Mucosa of rectum (tissue), 2 donors: ENCODE measurements at regions not wholly inside any gene's neighbourhood (a gene's known extent, or its start where the extent isn't known, plus 50 kb on each side); places are given as distances from the start of the nearest gene placed in this dataset.

Source experiments
- H3K27ac ChIP-seq, 2 donors: one replicate each; pipeline ENCODE4 v1.7.0; 2013; ENCODE audit warnings: inconsistent platforms in 2 of 2, low read depth in 2 of 2, low read length in 2 of 2
- H3K27me3 ChIP-seq, 2 donors: one replicate each; pipeline ENCODE4 v1.7.0; 2013; ENCODE audit warnings: low read length in 2 of 2; ENCODE audit not compliant: control insufficient read depth in 2 of 2, insufficient read depth in 2 of 2
- H3K36me3 ChIP-seq, 2 donors: one replicate each; pipeline ENCODE4 v1.7.0; 2013; ENCODE audit warnings: low read length in 2 of 2; ENCODE audit not compliant: control insufficient read depth in 2 of 2, insufficient read depth in 2 of 2
- H3K4me1 ChIP-seq, 2 donors: one replicate each; pipeline ENCODE4 v1.7.0; 2013; ENCODE audit warnings: low read length in 2 of 2, mild to moderate bottlenecking in 1 of 2; ENCODE audit not compliant: control insufficient read depth in 2 of 2, insufficient read depth in 2 of 2
- H3K4me3 ChIP-seq, 2 donors: one replicate each; pipeline ENCODE4 v1.7.0; 2013; ENCODE audit warnings: low read length in 2 of 2
- H3K9ac ChIP-seq, 2 donors: one replicate each; pipeline ENCODE4 v1.7.0; 2013; ENCODE audit warnings: low read length in 2 of 2, low read depth in 1 of 2, mild to moderate bottlenecking in 1 of 2
- H3K9me3 ChIP-seq, 2 donors: one replicate each; pipeline ENCODE4 v1.7.0; 2013; ENCODE audit warnings: low read length in 2 of 2; ENCODE audit not compliant: control insufficient read depth in 2 of 2
- donor health status: healthy.
- donor health status: Normal muscosa, but diverticular disease.

DNA sequence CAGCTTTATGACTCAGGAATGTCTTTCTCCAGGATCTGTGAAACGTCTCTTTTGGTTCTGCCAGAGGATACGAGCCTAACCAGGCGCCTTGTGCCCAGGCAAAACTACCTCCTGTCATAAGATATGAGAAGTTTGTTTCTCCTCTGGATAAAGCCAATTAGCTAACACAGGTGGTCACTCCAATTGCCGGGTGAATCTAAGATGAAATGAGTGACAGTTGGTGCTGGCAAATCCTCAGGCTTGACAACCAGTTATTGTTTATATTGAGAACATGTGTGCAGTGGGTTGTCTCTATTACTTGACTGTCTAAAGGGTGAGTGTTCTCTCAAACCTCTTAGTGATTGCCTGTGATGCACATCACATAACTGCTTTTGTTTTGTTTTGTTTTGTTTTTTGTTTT, 449.1 kb downstream of the XPNPEP1 start:
- H3K4me3 ChIP-seq, result no peak overlapping the region

DNA sequence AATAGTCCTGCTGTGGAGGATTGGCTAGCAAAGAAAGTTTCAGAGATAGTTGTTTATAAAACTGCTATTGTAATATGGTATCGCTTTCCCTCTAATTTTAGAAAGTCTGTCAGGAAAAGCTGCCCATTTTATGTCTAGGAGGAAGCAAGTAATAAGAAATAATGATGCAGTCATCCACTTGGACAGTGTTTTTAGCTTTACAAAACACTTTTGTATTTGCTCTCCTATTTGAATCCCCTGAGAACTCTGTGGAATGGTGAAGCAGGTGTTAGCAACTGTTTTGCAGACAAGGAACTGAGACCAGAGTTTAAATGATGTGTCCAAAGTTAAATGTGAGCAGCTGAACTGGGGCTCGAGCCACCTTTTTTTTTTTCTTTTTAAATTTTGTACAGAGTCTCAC, 455.8 kb downstream of the XPNPEP1 start:
- H3K27me3 ChIP-seq, result no peaks in the 10 kb centered on the region
- H3K4me3 ChIP-seq, result no peak overlapping the region
- no peaks in the 10 kb centered on the region for H3K4me1 ChIP-seq
- no peak overlapping the region for H3K27ac ChIP-seq
- H3K9me3 ChIP-seq, result no peaks in the 10 kb centered on the region
- no peak overlapping the region for H3K9ac ChIP-seq
- H3K36me3 ChIP-seq, result no peaks in the 10 kb centered on the region

More for the DNA sequence above, 449.1 kb downstream of the XPNPEP1 start:
- no peak overlapping the region for H3K27ac ChIP-seq
- no peak overlapping the region for H3K9ac ChIP-seq
- H3K27me3 ChIP-seq, result no peaks in the 10 kb centered on the region
- H3K4me1 ChIP-seq, result no peaks in the 10 kb centered on the region
- H3K9me3 ChIP-seq, result no peaks in the 10 kb centered on the region
- H3K36me3 ChIP-seq, result no peaks in the 10 kb centered on the region

DNA sequence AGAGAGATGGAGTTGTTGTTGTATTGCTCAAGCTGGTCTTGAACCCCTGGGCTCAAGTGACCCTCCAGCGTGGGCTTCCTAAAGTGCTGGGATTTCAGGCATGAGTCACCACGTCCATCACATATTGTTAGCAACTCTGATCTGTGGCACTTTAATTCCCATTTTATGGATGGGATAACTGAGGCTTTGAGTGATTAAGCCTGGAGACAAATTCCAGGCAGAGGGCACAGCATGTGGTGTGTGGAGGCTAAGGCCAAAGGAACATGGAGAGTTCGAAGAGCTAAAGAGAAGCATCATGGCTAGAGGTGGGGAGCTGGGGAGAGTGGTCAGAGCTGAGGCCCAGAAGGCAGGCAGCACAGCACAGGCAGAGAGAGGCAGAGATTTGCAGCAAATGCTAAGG, 458.4 kb downstream of the XPNPEP1 start:
- Histone ChIP-seq H3K27me3 (no peaks in the 10 kb centered on the region), H3K27ac (no peak overlapping the region), H3K9ac (no peak overlapping the region), H3K4me3 (no peak overlapping the region), H3K4me1 (no peaks in the 10 kb centered on the region), H3K9me3 (no peaks in the 10 kb centered on the region), H3K36me3 (no peaks in the 10 kb centered on the region)

DNA sequence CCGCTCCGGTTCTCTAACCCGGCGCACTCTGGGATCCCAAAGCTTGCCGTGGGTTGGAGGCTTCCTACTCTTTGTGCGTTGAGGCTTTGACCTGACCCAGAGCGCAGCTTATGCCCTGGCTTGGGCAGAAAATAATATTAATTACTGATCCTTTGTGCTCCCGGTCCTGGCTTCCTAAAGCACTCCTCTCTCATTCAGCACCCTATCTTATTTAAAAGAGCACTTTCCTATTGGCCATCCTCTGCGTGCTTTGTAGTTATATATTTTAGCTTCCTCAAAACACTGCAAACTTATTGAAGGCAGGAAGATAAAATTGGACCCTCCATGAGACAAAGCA, 466.0 kb downstream of the XPNPEP1 start:
- peaks cover 3 to 7% of the 10 kb centered on the region in 2 donors for H3K27me3 ChIP-seq
- H3K9me3 ChIP-seq, result no peaks in the 10 kb centered on the region
- no peak overlapping the region for H3K27ac ChIP-seq
- no peak overlapping the region for H3K4me3 ChIP-seq
- H3K36me3 ChIP-seq, result no peaks in the 10 kb centered on the region
- no peak overlapping the region for H3K9ac ChIP-seq
- H3K4me1 ChIP-seq, result no peaks in the 10 kb centered on the region

DNA sequence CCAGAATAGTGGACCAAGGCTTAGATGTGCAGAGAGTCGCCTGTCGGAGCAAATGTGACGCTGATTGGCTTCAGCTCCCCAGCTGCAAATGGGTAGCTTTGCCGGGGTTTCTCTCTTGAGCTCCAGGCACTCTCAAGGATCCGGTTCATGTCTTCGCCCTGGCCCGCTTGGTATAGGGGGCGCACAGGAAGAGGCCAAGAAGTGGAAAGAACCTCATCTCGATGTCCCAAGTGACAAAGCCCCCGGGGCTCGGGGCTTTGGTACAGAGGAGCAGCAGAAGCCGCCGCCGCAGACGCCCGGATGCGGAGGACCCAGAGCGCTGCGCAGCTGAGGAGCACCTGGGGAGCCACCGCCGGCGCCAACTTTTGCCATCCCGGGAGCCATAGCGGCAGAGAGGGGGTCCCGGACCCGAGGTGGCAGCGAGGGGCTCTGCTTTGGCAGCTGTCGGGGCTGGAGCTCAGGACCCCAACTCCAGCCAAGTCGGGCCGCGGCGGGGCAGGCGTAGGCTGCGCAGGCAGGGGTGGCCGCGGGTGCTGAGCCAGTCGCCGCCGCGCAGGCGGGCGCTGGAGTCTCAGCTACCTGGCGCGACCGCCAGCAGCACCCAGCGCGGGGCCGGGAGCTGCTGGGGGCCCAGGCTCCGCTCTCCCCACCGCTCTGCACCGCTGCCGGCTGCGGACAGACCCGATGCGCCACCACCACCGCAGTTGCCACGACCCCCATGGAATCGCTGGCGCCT, 466.6 kb downstream of the XPNPEP1 start:
- no peak overlapping the region for H3K9ac ChIP-seq
- peaks cover 3 to 7% of the 10 kb centered on the region in 2 donors for H3K27me3 ChIP-seq
- no peak overlapping the region for H3K4me3 ChIP-seq
- no peaks in the 10 kb centered on the region for H3K4me1 ChIP-seq
- H3K36me3 ChIP-seq, result no peaks in the 10 kb centered on the region
- no peak overlapping the region for H3K27ac ChIP-seq
- H3K9me3 ChIP-seq, result no peaks in the 10 kb centered on the region

DNA sequence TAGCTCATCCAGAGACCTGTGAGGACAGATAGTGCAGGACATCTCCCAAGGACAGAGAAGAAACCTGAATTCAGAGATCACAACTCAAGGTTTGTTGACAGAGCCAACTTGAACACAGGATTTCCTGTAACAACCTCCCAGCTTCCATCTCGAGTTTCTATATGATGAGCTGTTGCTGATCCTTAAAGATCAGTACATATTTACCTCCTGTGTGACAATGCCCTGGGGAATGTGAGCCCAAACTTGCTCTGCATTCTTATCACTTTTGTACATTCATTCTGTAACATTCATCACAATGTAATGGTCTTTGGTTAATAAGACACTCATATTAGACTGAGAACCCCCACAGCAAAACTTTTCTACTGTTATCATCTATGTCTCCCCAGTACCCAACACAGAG, 468.6 kb downstream of the XPNPEP1 start:
- no peaks in the 10 kb centered on the region for H3K9me3 ChIP-seq
- H3K27ac ChIP-seq, result no peak overlapping the region
- no peaks in the 10 kb centered on the region for H3K4me1 ChIP-seq
- peaks cover 3 to 7% of the 10 kb centered on the region in 2 donors for H3K27me3 ChIP-seq
- no peaks in the 10 kb centered on the region for H3K36me3 ChIP-seq
- H3K4me3 ChIP-seq, result no peak overlapping the region
- H3K9ac ChIP-seq, result no peak overlapping the region

DNA sequence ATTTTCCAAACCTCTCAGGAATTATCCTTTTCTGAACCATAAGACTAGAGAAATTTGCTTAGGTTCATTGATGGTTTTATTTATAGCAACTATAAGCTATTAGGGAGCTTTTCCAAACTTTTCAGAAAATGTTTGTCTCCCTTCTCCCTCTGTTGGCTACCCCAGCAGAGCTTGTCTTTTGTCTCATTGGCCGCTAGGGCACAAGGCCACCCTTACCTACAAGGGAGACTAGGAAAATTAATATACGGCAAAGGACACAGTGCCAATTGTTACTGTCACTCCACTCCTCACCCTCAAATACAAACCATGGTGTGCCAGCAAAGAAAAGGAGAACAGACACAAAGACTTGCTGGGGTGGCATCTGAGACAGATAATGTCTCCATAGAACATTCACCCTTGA, 471.4 kb downstream of the XPNPEP1 start:
- peaks cover 3% of the 10 kb centered on the region in 2 donors for H3K27me3 ChIP-seq
- H3K4me3 ChIP-seq, result no peak overlapping the region
- H3K9ac ChIP-seq, result no peak overlapping the region
- H3K4me1 ChIP-seq, result no peaks in the 10 kb centered on the region
- H3K27ac ChIP-seq, result no peak overlapping the region
- H3K36me3 ChIP-seq, result no peaks in the 10 kb centered on the region
- H3K9me3 ChIP-seq, result no peaks in the 10 kb centered on the region

DNA sequence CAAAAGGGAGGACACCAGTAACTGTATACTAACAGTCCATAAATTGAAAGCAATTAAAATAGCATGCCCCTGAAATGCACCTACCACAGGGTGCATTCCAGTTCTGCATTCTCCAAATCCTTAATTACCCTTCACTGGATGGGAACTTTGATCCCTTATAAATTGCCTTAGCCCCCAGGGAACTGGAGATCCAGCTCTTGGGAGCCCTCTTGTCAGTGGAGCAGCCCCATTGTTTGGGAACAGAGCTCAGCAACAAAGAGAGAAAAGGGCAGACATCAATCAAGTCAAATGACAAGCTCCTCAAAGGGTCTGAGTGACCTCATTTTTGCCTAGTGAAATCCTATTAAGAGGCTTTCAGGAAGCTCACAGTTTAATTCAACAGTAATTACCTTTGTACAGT, 472.6 kb downstream of the XPNPEP1 start:
- peaks cover 0 to 3% of the 10 kb centered on the region in 2 donors for H3K27me3 ChIP-seq
- no peak overlapping the region for H3K27ac ChIP-seq
- no peak overlapping the region for H3K4me3 ChIP-seq
- H3K36me3 ChIP-seq, result no peaks in the 10 kb centered on the region
- H3K4me1 ChIP-seq, result no peaks in the 10 kb centered on the region
- H3K9me3 ChIP-seq, result no peaks in the 10 kb centered on the region
- H3K9ac ChIP-seq, result no peak overlapping the region

DNA sequence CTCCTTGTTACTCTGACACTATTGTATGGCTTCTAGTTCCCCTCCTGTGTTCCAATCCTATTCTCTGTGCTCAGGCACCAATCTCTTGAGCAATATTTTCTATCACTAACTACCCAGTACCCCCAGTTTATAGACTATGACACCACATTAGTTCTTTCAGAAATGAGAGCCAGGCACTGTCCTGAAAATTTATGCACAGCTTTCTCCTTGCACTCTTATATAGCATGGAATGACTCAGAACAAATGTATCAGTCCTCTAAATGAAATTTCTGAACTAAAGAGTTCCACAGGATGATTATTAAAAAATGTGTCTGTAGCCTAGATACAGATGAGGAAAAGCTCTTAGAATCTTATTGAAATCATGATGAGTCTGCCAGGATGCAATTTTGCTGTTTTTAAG, 489.9 kb downstream of the XPNPEP1 start:
- no peaks in the 10 kb centered on the region for H3K9me3 ChIP-seq
- no peak overlapping the region for H3K27ac ChIP-seq
- no peaks in the 10 kb centered on the region for H3K4me1 ChIP-seq
- no peaks in the 10 kb centered on the region for H3K27me3 ChIP-seq
- no peak overlapping the region for H3K4me3 ChIP-seq
- no peak overlapping the region for H3K9ac ChIP-seq
- no peaks in the 10 kb centered on the region for H3K36me3 ChIP-seq

DNA sequence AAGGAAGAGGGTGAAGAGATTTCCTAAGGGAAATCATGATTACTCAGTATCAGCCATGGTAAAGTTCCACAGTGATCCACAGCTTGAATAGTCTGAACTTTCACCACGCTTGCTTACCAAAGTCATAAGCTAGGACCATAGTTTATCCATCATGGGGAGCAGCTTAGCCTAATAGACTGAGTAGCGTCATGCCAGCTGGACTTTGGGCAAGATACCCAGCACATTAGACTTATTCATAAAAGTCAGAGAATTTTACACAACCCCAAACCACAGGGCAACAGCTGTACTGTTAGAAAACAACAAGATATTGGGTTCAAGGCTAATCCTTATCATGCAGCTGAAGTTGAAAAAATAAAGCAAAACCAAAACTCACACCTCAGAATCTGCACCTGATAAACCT, 491.0 kb downstream of the XPNPEP1 start:
- Histone ChIP-seq H3K4me1 (no peaks in the 10 kb centered on the region), H3K9ac (no peak overlapping the region), H3K9me3 (no peaks in the 10 kb centered on the region), H3K4me3 (no peak overlapping the region), H3K27me3 (no peaks in the 10 kb centered on the region), H3K27ac (no peak overlapping the region), H3K36me3 (no peaks in the 10 kb centered on the region)

DNA sequence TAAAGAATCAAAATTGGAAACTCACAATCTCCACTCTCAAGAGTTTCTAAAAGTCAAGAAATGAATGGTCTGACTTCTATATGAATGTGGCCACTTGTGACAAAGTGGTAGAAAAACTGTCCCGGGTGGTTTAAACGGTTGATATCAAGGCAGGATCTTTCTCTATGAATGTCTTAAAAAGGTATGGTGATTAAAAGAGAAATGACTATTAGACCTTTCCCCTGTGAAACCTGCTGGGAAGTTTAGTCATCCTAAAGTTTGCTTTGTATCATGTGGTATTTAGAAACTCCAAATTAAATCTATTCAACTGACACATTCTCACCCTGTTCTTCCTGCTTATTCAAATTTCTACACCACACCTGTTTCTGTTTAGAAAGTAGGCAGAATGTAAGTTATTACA, 492.5 kb downstream of the XPNPEP1 start:
- H3K27me3 ChIP-seq, result no peaks in the 10 kb centered on the region
- H3K36me3 ChIP-seq, result no peaks in the 10 kb centered on the region
- no peak overlapping the region for H3K27ac ChIP-seq
- no peaks in the 10 kb centered on the region for H3K4me1 ChIP-seq
- H3K4me3 ChIP-seq, result no peak overlapping the region
- no peak overlapping the region for H3K9ac ChIP-seq
- H3K9me3 ChIP-seq, result no peaks in the 10 kb centered on the region
